GM23338 (cell line): ENCODE measurements at regions not wholly inside any gene's neighbourhood (a gene's known extent, or its start where the extent isn't known, plus 50 kb on each side); places are given as distances from the start of the nearest gene placed in this dataset.

Experiments
- CREB1 ChIP-seq: fragments of 250-450 bp; sonication (Bioruptor Pico); IDR thresholded peaks from 2 replicates; pipeline ENCODE4 v1.5.0; 2020; ENCODE audit warnings: low read depth, mild to moderate bottlenecking, moderate library complexity
- CTCF ChIP-seq, 2 experiments: fragments of 200-600 bp in 1 of 2; sonication (generic) in 1 of 2; conservative IDR thresholded peaks; 2 replicates each; pipeline versions ENCODE4 v1.5.1 to v1.6.1; 2016 to 2017; ENCODE audit warnings: antibody characterized with exemption in 2 of 2, low read depth in 2 of 2, mild to moderate bottlenecking in 2 of 2, moderate library complexity in 1 of 2
- ETS1 ChIP-seq: IDR thresholded peaks from 2 replicates; pipeline ENCODE4 v1.6.1; 2016; ENCODE audit warnings: antibody characterized with exemption
- EZH2 ChIP-seq: fragments of 200-600 bp; sonication (generic); IDR thresholded peaks from one replicate; pipeline ENCODE4 v1.8.0; 2017; ENCODE audit warnings: antibody characterized with exemption, mild to moderate bottlenecking, low read depth; ENCODE audit not compliant: unreplicated experiment
- EZH2phosphoT487 ChIP-seq: fragments of 200-600 bp; sonication (generic); IDR thresholded peaks from one replicate; pipeline ENCODE4 v1.8.1; 2018; ENCODE audit warnings: antibody characterized with exemption; ENCODE audit not compliant: unreplicated experiment
- JUNB ChIP-seq: IDR thresholded peaks from one replicate; pipeline ENCODE4 v1.6.1; 2016; ENCODE audit warnings: antibody characterized with exemption; ENCODE audit not compliant: unreplicated experiment
- NANOG ChIP-seq: IDR thresholded peaks from 2 replicates; pipeline ENCODE4 v1.6.1; 2016; ENCODE audit warnings: antibody characterized with exemption, borderline replicate concordance
- POLR2AphosphoS5 ChIP-seq: IDR thresholded peaks from 2 replicates; pipeline ENCODE4 v1.6.1; 2016; ENCODE audit warnings: antibody characterized with exemption, low read depth
- REST ChIP-seq: IDR thresholded peaks from one replicate; pipeline ENCODE4 v1.6.1; 2018; ENCODE audit warnings: antibody characterized with exemption; ENCODE audit not compliant: unreplicated experiment
- STAT1 ChIP-seq: IDR thresholded peaks from one replicate; pipeline ENCODE4 v1.6.1; 2016; ENCODE audit warnings: antibody characterized with exemption; ENCODE audit not compliant: unreplicated experiment
- ZNF114 ChIP-seq: fragments of 250-450 bp; sonication (Bioruptor Pico); IDR thresholded peaks from 2 replicates; pipeline ENCODE4 v1.5.0; 2020; ENCODE audit warnings: mild to moderate bottlenecking, moderate library complexity
- ZNF331 ChIP-seq: fragments of 250-450 bp; sonication (Bioruptor Pico); IDR thresholded peaks from 2 replicates; pipeline ENCODE4 v1.5.0; 2020; ENCODE audit warnings: low read depth, mild to moderate bottlenecking, moderate library complexity
- ZNF462 ChIP-seq: fragments of 250-450 bp; sonication (Bioruptor Pico); IDR thresholded peaks from 2 replicates; pipeline ENCODE4 v1.5.0; 2020; ENCODE audit warnings: mild to moderate bottlenecking, moderate library complexity

- no peak for TF ChIP-seq POLR2AphosphoS5
- TF ChIP-seq CTCF (conservative IDR thresholded peaks at IDR 0.05; ENCODE audit: low read depth in 2 of 2) = no peak
- TF ChIP-seq EZH2 = no peak
- no peak for TF ChIP-seq STAT1
- no peak for TF ChIP-seq REST
- no peak for TF ChIP-seq CREB1 (CRISPR knock-in tag)
- TF ChIP-seq ZNF114 (CRISPR knock-in tag) = no peak
- no peak for TF ChIP-seq EZH2phosphoT487
- no peak for TF ChIP-seq JUNB
- no peak for TF ChIP-seq ETS1
- no peak for TF ChIP-seq NANOG
- no peak for TF ChIP-seq ZNF462
- no peak for TF ChIP-seq ZNF331
These were observed 135.3 kb upstream of the VANGL1 start for GRCh38 chr1:115506518-115506917.
